Endothelial cell of umbilical vein (primary cell): ENCODE measurements at regions not wholly inside any gene's neighbourhood (a gene's known extent, or its start where the extent isn't known, plus 50 kb on each side); places are given as distances from the start of the nearest gene placed in this dataset.

Experiments used
- MAX ChIP-seq: IDR thresholded peaks from 2 replicates; pipeline ENCODE4 v1.6.1; 2011; ENCODE audit not compliant: insufficient read depth, insufficient read length
- POLR2A ChIP-seq: IDR thresholded peaks from 2 replicates; pipeline ENCODE4 v1.6.1; 2012; ENCODE audit warnings: low read depth, mild to moderate bottlenecking, control low read depth, low read length
- POLR2AphosphoS5 ChIP-seq: IDR thresholded peaks from 2 replicates; pipeline ENCODE4 v1.6.1; 2012; ENCODE audit warnings: low read depth, mild to moderate bottlenecking, control low read depth, low read length, moderate library complexity; ENCODE audit not compliant: insufficient read depth

- TF ChIP-seq POLR2A (no peak), MAX (no peak), POLR2AphosphoS5 (no peak)
Observed at GRCh38 chr6:90653750-90654149, 66.9 kb upstream of the MAP3K7 start.
